Panc1 (cell line): ENCODE measurements at regions not wholly inside any gene's neighbourhood (a gene's known extent, or its start where the extent isn't known, plus 50 kb on each side); places are given as distances from the start of the nearest gene placed in this dataset.

Source experiments
- CTCF ChIP-seq: fragments of 450-650 bp; IDR thresholded peaks from 2 replicates; pipeline ENCODE4 v1.5.1; 2017; ENCODE audit warnings: mild to moderate bottlenecking
- POLR2AphosphoS5 ChIP-seq: IDR thresholded peaks from 2 replicates; pipeline ENCODE4 v1.6.1; 2012; ENCODE audit warnings: mild to moderate bottlenecking, low read depth, low read length, moderate library complexity
- SIN3A ChIP-seq: IDR thresholded peaks from 2 replicates; pipeline ENCODE4 v1.6.1; 2012; ENCODE audit warnings: low read depth, mild to moderate bottlenecking, low read length, moderate library complexity, borderline replicate concordance; ENCODE audit not compliant: insufficient read depth

GRCh38 chr14:53493320-53493719 lies 340.2 kb upstream of the DDHD1 start:
- TF ChIP-seq CTCF (no peak), SIN3A (no peak), POLR2AphosphoS5 (no peak)
